DND-41 (cell line): ENCODE measurements at regions not wholly inside any gene's neighbourhood (a gene's known extent, or its start where the extent isn't known, plus 50 kb on each side); places are given as distances from the start of the nearest gene placed in this dataset.

Experiments
- ATAC-seq: fragments of 200-7000 bp; cut with Tn5 transposase; 3 replicates; pipeline ENCODE4 v1.9.1; 2021; ENCODE audit warnings: low read depth; ENCODE audit not compliant: insufficient read depth
- DNase-seq: peaks from one replicate; pipeline ENCODE4 v3.0.0-alpha.2; 2020
- H2AFZ ChIP-seq: 2 replicates; pipeline ENCODE4 v1.6.0; 2012; ENCODE audit warnings: low read depth, low read length
- H3K27ac ChIP-seq: 2 replicates; pipeline ENCODE4 v1.5.1; 2012; ENCODE audit warnings: low read length, inconsistent platforms
- H3K27me3 ChIP-seq: fragments of 200-600 bp; sonication (generic); 2 replicates; pipeline ENCODE4 v1.6.0; 2012; ENCODE audit warnings: low read length, mild to moderate bottlenecking, inconsistent platforms; ENCODE audit not compliant: insufficient read depth, poor library complexity
- H3K36me3 ChIP-seq: 2 replicates; pipeline ENCODE4 v1.5.1; 2012; ENCODE audit warnings: low read length, inconsistent platforms; ENCODE audit not compliant: insufficient read depth
- H3K4me1 ChIP-seq: 2 replicates; pipeline ENCODE4 v1.5.1; 2012; ENCODE audit warnings: mild to moderate bottlenecking, low read length; ENCODE audit not compliant: insufficient read depth
- H3K4me2 ChIP-seq: 2 replicates; pipeline ENCODE4 v1.6.0; 2012; ENCODE audit warnings: mild to moderate bottlenecking, moderate library complexity, low read length, inconsistent platforms; ENCODE audit not compliant: insufficient read depth
- H3K4me3 ChIP-seq, 2 experiments: fragments of 200-600 bp in 1 of 2; shearing (Covaris generic) in 1 of 2; 2 replicates each; pipeline ENCODE4 v1.5.1; 2012 to 2016; ENCODE audit warnings: inconsistent platforms in 2 of 2, low read length in 2 of 2, mild to moderate bottlenecking in 2 of 2, low read depth in 1 of 2, moderate library complexity in 1 of 2
- H3K79me2 ChIP-seq: 2 replicates; pipeline ENCODE4 v1.6.0; 2012; ENCODE audit warnings: low read length, inconsistent platforms; ENCODE audit not compliant: insufficient read depth
- H3K9ac ChIP-seq: 2 replicates; pipeline ENCODE4 v1.6.0; 2012; ENCODE audit warnings: low read depth, mild to moderate bottlenecking, inconsistent platforms, low read length, moderate library complexity
- H3K9me3 ChIP-seq: 2 replicates; pipeline ENCODE4 v1.5.1; 2012; ENCODE audit warnings: low read length, moderate library complexity, mild to moderate bottlenecking, inconsistent platforms; ENCODE audit not compliant: insufficient read depth, severe bottlenecking
- H4K20me1 ChIP-seq: 2 replicates; pipeline ENCODE4 v1.6.0; 2012; ENCODE audit warnings: low read length; ENCODE audit not compliant: insufficient read depth
- EZH2 ChIP-seq: IDR thresholded peaks from 3 replicates; pipeline ENCODE4 v1.6.1; 2012; ENCODE audit warnings: borderline replicate concordance, low read depth, mild to moderate bottlenecking, moderate library complexity, low read length, inconsistent platforms; ENCODE audit not compliant: severe bottlenecking
- TF ChIP-seq, protein P1 (sequence below): IDR thresholded peaks from 2 replicates; pipeline ENCODE4 v1.5.1; 2012; ENCODE audit warnings: borderline replicate concordance, low read length, moderate library complexity, mild to moderate bottlenecking; ENCODE audit not compliant: poor library complexity, severe bottlenecking; ENCODE audit errors: extremely low read depth

DNA sequence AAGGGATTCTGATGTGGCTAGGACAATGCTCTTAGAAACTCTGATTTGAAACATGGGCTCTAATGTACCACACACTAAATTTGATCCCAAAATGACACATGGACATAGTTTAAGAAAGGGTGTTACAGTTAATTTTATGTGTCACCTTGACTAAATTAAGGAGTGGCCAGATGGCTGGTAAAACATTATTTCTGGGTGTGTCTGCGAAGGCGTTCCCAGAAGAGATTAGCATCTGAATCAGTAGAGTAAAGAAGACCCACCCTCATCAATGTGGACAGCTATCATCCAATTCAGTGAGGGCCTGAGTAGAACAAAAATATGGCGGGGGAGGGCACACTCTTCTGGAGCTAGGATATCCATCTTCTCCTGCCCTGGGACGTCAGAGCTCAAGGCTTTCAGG, 283.1 kb upstream of the CHAC2 start:
- Histone ChIP-seq H3K4me2 (no peak overlapping the region), H2AFZ (no peak overlapping the region)

DNA sequence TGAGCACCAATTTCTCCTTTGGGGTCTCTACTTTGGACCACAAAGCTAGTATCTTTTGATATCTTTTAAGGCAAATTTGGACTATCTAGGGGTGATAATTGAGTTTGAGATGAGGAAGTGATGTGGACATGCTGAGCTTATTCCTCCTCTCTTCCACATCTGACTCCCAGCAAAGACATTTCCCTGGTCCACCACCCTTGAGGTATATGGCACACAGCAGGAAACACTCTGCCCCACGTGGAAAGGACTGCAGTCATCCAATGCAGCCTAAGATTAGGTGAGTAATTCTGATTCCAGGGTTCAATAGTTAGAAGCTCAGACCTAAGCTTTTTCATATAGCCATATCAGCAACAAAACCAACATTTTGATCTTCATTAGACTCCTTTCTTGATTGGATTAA, 290.1 kb upstream of the CHAC2 start:
- H3K4me1 ChIP-seq: no peaks in the 10 kb centered on the region
- no peak overlapping the region for H3K27ac ChIP-seq
- H3K9ac ChIP-seq: no peak overlapping the region
- no peaks in the 10 kb centered on the region for H3K79me2 ChIP-seq
- no peaks in the 10 kb centered on the region for H3K27me3 ChIP-seq
- H3K4me2 ChIP-seq: no peak overlapping the region
- no peak for DNase-seq
- TF ChIP-seq, protein P1, sequence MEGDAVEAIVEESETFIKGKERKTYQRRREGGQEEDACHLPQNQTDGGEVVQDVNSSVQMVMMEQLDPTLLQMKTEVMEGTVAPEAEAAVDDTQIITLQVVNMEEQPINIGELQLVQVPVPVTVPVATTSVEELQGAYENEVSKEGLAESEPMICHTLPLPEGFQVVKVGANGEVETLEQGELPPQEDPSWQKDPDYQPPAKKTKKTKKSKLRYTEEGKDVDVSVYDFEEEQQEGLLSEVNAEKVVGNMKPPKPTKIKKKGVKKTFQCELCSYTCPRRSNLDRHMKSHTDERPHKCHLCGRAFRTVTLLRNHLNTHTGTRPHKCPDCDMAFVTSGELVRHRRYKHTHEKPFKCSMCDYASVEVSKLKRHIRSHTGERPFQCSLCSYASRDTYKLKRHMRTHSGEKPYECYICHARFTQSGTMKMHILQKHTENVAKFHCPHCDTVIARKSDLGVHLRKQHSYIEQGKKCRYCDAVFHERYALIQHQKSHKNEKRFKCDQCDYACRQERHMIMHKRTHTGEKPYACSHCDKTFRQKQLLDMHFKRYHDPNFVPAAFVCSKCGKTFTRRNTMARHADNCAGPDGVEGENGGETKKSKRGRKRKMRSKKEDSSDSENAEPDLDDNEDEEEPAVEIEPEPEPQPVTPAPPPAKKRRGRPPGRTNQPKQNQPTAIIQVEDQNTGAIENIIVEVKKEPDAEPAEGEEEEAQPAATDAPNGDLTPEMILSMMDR: no peak
- no peak for TF ChIP-seq EZH2
- no peaks in the 10 kb centered on the region for H3K36me3 ChIP-seq
- H4K20me1 ChIP-seq: no peaks in the 10 kb centered on the region
- no peak for ATAC-seq
- no peak overlapping the region for H2AFZ ChIP-seq
- H3K4me3 ChIP-seq: no peak overlapping the region
- no peaks in the 10 kb centered on the region for H3K9me3 ChIP-seq

More for the DNA sequence above, 283.1 kb upstream of the CHAC2 start:
- ATAC-seq: no peak
- H4K20me1 ChIP-seq: no peaks in the 10 kb centered on the region
- no peak overlapping the region for H3K27ac ChIP-seq
- no peaks in the 10 kb centered on the region for H3K36me3 ChIP-seq
- H3K79me2 ChIP-seq: no peaks in the 10 kb centered on the region
- H3K4me3 ChIP-seq: no peak overlapping the region
- H3K9me3 ChIP-seq: no peaks in the 10 kb centered on the region
- TF ChIP-seq, protein P1: no peak
- H3K27me3 ChIP-seq: no peaks in the 10 kb centered on the region
- no peak for DNase-seq
- no peaks in the 10 kb centered on the region for H3K4me1 ChIP-seq
- H3K9ac ChIP-seq: no peak overlapping the region

DNA sequence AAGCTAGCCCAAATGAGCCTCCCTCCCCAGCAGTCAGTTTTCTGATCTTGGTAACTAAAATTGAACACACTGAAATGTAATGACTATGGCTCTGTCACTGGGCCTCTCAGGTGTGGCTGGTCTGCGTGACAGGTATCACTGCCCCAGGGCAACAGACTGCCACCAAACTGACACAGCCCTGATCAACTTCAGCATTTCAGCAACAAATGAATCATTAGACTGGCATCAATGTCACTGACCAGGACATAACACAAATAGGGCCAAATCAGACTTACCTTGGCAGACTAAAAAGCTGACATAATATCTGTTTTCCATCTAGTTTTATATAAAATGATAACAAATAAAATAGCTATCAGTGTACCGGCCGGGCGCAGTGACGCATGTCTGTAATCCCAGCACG, 290.8 kb upstream of the CHAC2 start:
- TF ChIP-seq, protein P1: no peak
- no peak for TF ChIP-seq EZH2
- H3K27ac ChIP-seq: no peak overlapping the region
- no peak overlapping the region for H3K9ac ChIP-seq
- no peak overlapping the region for H2AFZ ChIP-seq
- no peak overlapping the region for H3K4me3 ChIP-seq
- no peaks in the 10 kb centered on the region for H3K9me3 ChIP-seq
- no peaks in the 10 kb centered on the region for H3K4me1 ChIP-seq
- DNase-seq (no peak), ATAC-seq (no peak)
- H4K20me1 ChIP-seq: no peaks in the 10 kb centered on the region
- no peak overlapping the region for H3K4me2 ChIP-seq
- no peaks in the 10 kb centered on the region for H3K79me2 ChIP-seq
- H3K36me3 ChIP-seq: no peaks in the 10 kb centered on the region
- peaks cover 4% of the 10 kb centered on the region for H3K27me3 ChIP-seq

DNA sequence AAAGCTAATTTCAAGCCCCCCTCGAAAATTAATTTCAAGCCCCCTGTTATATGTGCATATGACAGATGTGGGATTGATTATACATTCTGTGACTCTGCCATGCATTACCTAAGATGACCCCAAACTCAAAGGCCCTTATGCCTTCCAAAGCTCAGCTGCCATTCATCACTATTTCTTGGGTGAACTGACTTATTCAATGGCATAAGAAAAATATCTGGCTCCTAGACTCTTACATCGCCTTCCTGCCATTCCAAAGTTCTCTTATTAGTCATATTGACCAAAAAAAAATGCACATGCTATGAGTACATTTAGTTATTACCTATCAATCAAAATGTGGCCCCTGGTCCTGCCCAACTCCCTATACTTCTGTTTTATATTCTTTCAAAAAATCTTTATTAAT, 291.8 kb upstream of the CHAC2 start:
- no peak overlapping the region for H3K27ac ChIP-seq
- no peaks in the 10 kb centered on the region for H3K36me3 ChIP-seq

More for the DNA sequence above, 291.8 kb upstream of the CHAC2 start:
- H3K9ac ChIP-seq: no peak overlapping the region
- H3K9me3 ChIP-seq: no peaks in the 10 kb centered on the region
- DNase-seq (no peak), ATAC-seq (no peak)
- H2AFZ ChIP-seq: no peak overlapping the region
- no peaks in the 10 kb centered on the region for H3K4me1 ChIP-seq
- H3K79me2 ChIP-seq: no peaks in the 10 kb centered on the region
- peaks cover 4% of the 10 kb centered on the region for H3K27me3 ChIP-seq
- no peak overlapping the region for H3K4me3 ChIP-seq
- no peaks in the 10 kb centered on the region for H4K20me1 ChIP-seq
- TF ChIP-seq EZH2: no peak
- TF ChIP-seq, protein P1: no peak
- H3K4me2 ChIP-seq: no peak overlapping the region
